Endothelial cell of umbilical vein (primary cell): ENCODE measurements at regions not wholly inside any gene's neighbourhood (a gene's known extent, or its start where the extent isn't known, plus 50 kb on each side); places are given as distances from the start of the nearest gene placed in this dataset.

Experiments used
- BruUV-seq: library from RNA; stranded (reverse); fragments of 400-500 nt; replicated peaks from 2 replicates; lab custom pipeline; 2021; lab: Mats Ljungman, UMichigan
- CTCF ChIA-PET: fragments of 300-600, 350-600 bp; sonication (Branson Sonifier 250); formaldehyde crosslinking; loops from one replicate; lab custom pipeline; 2021; ENCODE audit warnings: antibody characterized with exemption, inconsistent platforms; lab: Charles Lee
- POLR2A ChIA-PET: fragments of 300-600, 350-600 bp; sonication (Branson Sonifier 250); formaldehyde crosslinking; loops from one replicate; lab custom pipeline; 2021; ENCODE audit warnings: antibody characterized with exemption, inconsistent platforms; lab: Charles Lee
- DNase-seq: peaks from one replicate; pipeline ENCODE4 v3.0.0-alpha.2; 2011; ENCODE audit warnings: low read depth, low spot score
- FAIRE-seq: peaks from 2 replicates; lab custom pipeline; 2011; peaks lifted over from hg19 to GRCh38; lab: Jason Lieb, UNC
- H2AFZ ChIP-seq: 2 replicates; pipeline ENCODE4 v1.6.0; 2012; ENCODE audit warnings: low read depth, low read length, control low read depth, inconsistent platforms
- H3K27ac ChIP-seq: 2 replicates; pipeline ENCODE4 v1.5.1; 2011; ENCODE audit warnings: low read depth, mild to moderate bottlenecking, control low read depth, low read length, moderate library complexity; ENCODE audit not compliant: insufficient read depth
- H3K27me3 ChIP-seq, 2 experiments: 2 replicates each; pipeline versions ENCODE4 v1.6.0 to v1.6.1; 2011; ENCODE audit warnings: low read length in 2 of 2, mixed read lengths in 1 of 2; ENCODE audit not compliant: control insufficient read depth in 2 of 2, insufficient read depth in 2 of 2
- H3K36me3 ChIP-seq, 2 experiments: 2 replicates in 1 of 2; 3 replicates in 1 of 2; pipeline ENCODE4 v1.5.1; 2011; ENCODE audit warnings: low read length in 2 of 2, mild to moderate bottlenecking in 1 of 2, moderate library complexity in 1 of 2; ENCODE audit not compliant: control insufficient read depth in 2 of 2, insufficient read depth in 2 of 2; ENCODE audit errors: extremely low read depth in 1 of 2
- H3K4me1 ChIP-seq: 3 replicates; pipeline ENCODE4 v1.5.1; 2011; ENCODE audit warnings: mild to moderate bottlenecking, low read length; ENCODE audit not compliant: control insufficient read depth, insufficient read depth; ENCODE audit errors: extremely low read depth
- H3K4me2 ChIP-seq: 2 replicates; pipeline ENCODE4 v1.6.1; 2011; ENCODE audit warnings: low read length, control low read depth, mixed read lengths; ENCODE audit not compliant: insufficient read depth
- H3K4me3 ChIP-seq, 3 experiments: fragments of 200-600 bp in 1 of 3; sonication (generic), shearing (Covaris generic) in 1 of 3; replicated peaks in 1 of 3; 2 replicates each; pipeline ENCODE4 v1.5.1; 2011 to 2016; ENCODE audit warnings: control low read depth in 3 of 3, low read length in 3 of 3, mild to moderate bottlenecking in 2 of 3, inconsistent platforms in 1 of 3, low read depth in 1 of 3, moderate library complexity in 1 of 3; ENCODE audit not compliant: insufficient read depth in 1 of 3
- H3K79me2 ChIP-seq: 2 replicates; pipeline ENCODE4 v1.6.0; 2012; ENCODE audit warnings: low read length, inconsistent platforms; ENCODE audit not compliant: control insufficient read depth, insufficient read depth
- H3K9ac ChIP-seq: replicated peaks from 2 replicates; pipeline ENCODE3; 2011; ENCODE audit warnings: low read length, control low read depth; ENCODE audit not compliant: insufficient read depth; ENCODE audit errors: extremely low read depth
- H3K9me1 ChIP-seq: replicated peaks from 3 replicates; pipeline ENCODE4 v1.6.0; 2011; ENCODE audit warnings: mild to moderate bottlenecking, low read length; ENCODE audit not compliant: control insufficient read depth, insufficient read depth; ENCODE audit errors: extremely low read depth
- H3K9me3 ChIP-seq: replicated peaks from 2 replicates; pipeline ENCODE4 v1.5.1; 2012; ENCODE audit warnings: low read length, inconsistent platforms; ENCODE audit not compliant: control insufficient read depth, insufficient read depth
- H4K20me1 ChIP-seq: replicated peaks from 2 replicates; pipeline ENCODE3; 2011; ENCODE audit warnings: mild to moderate bottlenecking, low read length; ENCODE audit not compliant: control insufficient read depth, insufficient read depth; ENCODE audit errors: extremely low read depth
- CTCF ChIP-seq, 2 donors: IDR thresholded peaks; 1 replicate in 1 of 2; 2 replicates in 1 of 2; pipeline ENCODE4 v1.5.1; 2011; ENCODE audit warnings: low read length in 2 of 2, mild to moderate bottlenecking in 2 of 2, moderate library complexity in 2 of 2, control low read depth in 1 of 2, inconsistent platforms in 1 of 2, low read depth in 1 of 2; ENCODE audit not compliant: insufficient read depth in 1 of 2; ENCODE audit errors: extremely low read depth in 1 of 2
- EZH2 ChIP-seq: IDR thresholded peaks from 2 replicates; pipeline ENCODE4 v1.6.1; 2012; ENCODE audit warnings: borderline replicate concordance, low read depth, mild to moderate bottlenecking, moderate library complexity, low read length, inconsistent platforms; ENCODE audit not compliant: severe bottlenecking
- FOS ChIP-seq: IDR thresholded peaks from 2 replicates; pipeline ENCODE4 v1.6.1; 2011; ENCODE audit warnings: mild to moderate bottlenecking, low read length, moderate library complexity, borderline replicate concordance; ENCODE audit not compliant: insufficient read depth
- GATA2 ChIP-seq: IDR thresholded peaks from 2 replicates; pipeline ENCODE4 v1.7.0; 2011; ENCODE audit warnings: low read depth, mild to moderate bottlenecking, moderate library complexity, mixed read lengths, low read length; ENCODE audit not compliant: insufficient read length, insufficient read depth
- JUN ChIP-seq: IDR thresholded peaks from 2 replicates; pipeline ENCODE4 v1.6.1; 2011; ENCODE audit warnings: borderline replicate concordance, low read depth; ENCODE audit not compliant: insufficient read length, insufficient read depth
- MAX ChIP-seq: IDR thresholded peaks from 2 replicates; pipeline ENCODE4 v1.6.1; 2011; ENCODE audit not compliant: insufficient read depth, insufficient read length
- MYC ChIP-seq: IDR thresholded peaks from one replicate; pipeline ENCODE4 v1.6.1; 2011; ENCODE audit warnings: mild to moderate bottlenecking, low read depth, low read length
- POLR2A ChIP-seq: IDR thresholded peaks from 2 replicates; pipeline ENCODE4 v1.6.1; 2012; ENCODE audit warnings: low read depth, mild to moderate bottlenecking, control low read depth, low read length
- POLR2AphosphoS5 ChIP-seq: IDR thresholded peaks from 2 replicates; pipeline ENCODE4 v1.6.1; 2012; ENCODE audit warnings: low read depth, mild to moderate bottlenecking, control low read depth, low read length, moderate library complexity; ENCODE audit not compliant: insufficient read depth
- dilution Hi-C: fragments of 300-500 bp; cut with MboI; formaldehyde crosslinking; loops from one replicate; pipeline ENCODE4 v1.15.0; 2019; ENCODE audit warnings: low sequenced_read_pairs; ENCODE audit not compliant: extremely low pct_ligation_motif_present
- intact Hi-C: fragments of 100-400 bp; cut with micrococcal nuclease; formaldehyde crosslinking; loops from one replicate; pipeline ENCODE4 v1.10.0; 2022

GRCh38 chr1:98458511-98459485 lies 202.7 kb upstream of the SNX7 start:
- Histone ChIP-seq H3K4me3 (no peak overlapping the region), H3K36me3 (no peaks in the 10 kb centered on the region), H3K27ac (no peak overlapping the region), H3K27me3 (no peaks in the 10 kb centered on the region), H3K9me3 (no peaks in the 10 kb centered on the region), H3K4me2 (no peak overlapping the region), H3K4me1 (no peaks in the 10 kb centered on the region), H4K20me1 (no peaks in the 10 kb centered on the region), H2AFZ (no peak overlapping the region), H3K79me2 (no peaks in the 10 kb centered on the region), H3K9me1 (no peaks in the 10 kb centered on the region), H3K9ac (no peak overlapping the region)
- intact Hi-C loops (no loop called here), dilution Hi-C loops (no loop called here)
- DNase-seq: no peak
- no TSS peak for BruUV-seq
- ChIA-PET CTCF (interaction anchor here (1.1 to 2.2 kb wide), 2 partner anchors 10 to 46 kb away, joined by 3 to 9 read pairs; no protein-coding TSS in a partner anchor), POLR2A (no interaction called here)
- TF ChIP-seq POLR2A (no peak), POLR2AphosphoS5 (no peak), GATA2 (no peak), JUN (no peak), FOS (no peak), MAX (no peak), EZH2 (no peak), MYC (no peak), CTCF (IDR thresholded peaks at IDR 0.05; ENCODE audit: extremely low read depth in 1 of 2, insufficient read depth in 1 of 2, low read depth in 1 of 2, low read length in 2 of 2) (no peak)
- FAIRE-seq: no peak
